ENCODE measurements at regions not wholly inside any gene's neighbourhood (a gene's known extent, or its start where the extent isn't known, plus 50 kb on each side); places are given as distances from the start of the nearest gene placed in this dataset.
"Not testable (repeated sequence)": the region's sequence is repeated elsewhere in the genome, so short reads cannot be mapped to it uniquely, and the experiment has no call there.

DNA sequence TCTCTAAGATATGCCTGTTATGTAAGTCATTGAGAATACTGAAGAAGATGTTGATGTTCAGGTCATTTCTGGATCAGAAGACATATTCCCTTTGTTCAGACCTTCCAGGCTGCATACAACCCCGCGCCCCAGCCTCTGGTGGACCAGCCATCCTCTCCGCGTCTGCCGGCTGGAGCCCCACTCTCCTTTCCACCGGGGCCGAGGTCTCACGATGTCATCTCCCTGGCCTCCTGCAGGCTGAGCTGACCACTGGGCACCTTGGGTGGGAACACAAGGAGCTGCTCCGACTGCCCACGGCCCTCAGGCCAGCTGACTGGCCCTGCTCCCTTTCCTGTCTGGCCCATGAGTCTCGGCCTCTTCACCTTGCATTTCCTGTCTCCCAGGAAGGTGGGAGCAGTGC, 124.6 kb downstream of the SHANK2 start:
- POLR2A ChIA-PET: no interaction called here
- H3K4me3 ChIP-seq (ENCODE audit: low read depth, low read length): no peak overlapping the region
- H3K4me1 ChIP-seq (ENCODE audit: control insufficient read depth, insufficient read depth, low read length): no peaks in the 10 kb centered on the region
- no peak overlapping the region for H3K27ac ChIP-seq (ENCODE audit: extremely low read depth, low read depth, low read length)
- TF ChIP-seq, protein P1, sequence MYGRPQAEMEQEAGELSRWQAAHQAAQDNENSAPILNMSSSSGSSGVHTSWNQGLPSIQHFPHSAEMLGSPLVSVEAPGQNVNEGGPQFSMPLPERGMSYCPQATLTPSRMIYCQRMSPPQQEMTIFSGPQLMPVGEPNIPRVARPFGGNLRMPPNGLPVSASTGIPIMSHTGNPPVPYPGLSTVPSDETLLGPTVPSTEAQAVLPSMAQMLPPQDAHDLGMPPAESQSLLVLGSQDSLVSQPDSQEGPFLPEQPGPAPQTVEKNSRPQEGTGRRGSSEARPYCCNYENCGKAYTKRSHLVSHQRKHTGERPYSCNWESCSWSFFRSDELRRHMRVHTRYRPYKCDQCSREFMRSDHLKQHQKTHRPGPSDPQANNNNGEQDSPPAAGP (tag by site-specific recombination; IDR thresholded peaks at IDR 0.05): no peak
- no peak for TF ChIP-seq ZNF23 (tag by site-specific recombination; IDR thresholded peaks at IDR 0.05; ENCODE audit: borderline replicate concordance)
- no peaks in the 10 kb centered on the region for H3K9me3 ChIP-seq (ENCODE audit: control insufficient read depth, insufficient read depth, low read depth, low read length)
- H3K36me3 ChIP-seq (ENCODE audit: control insufficient read depth in 2 of 2, insufficient read depth in 1 of 2, low read length in 2 of 2): no peaks in the 10 kb centered on the region
- CTCF ChIA-PET: interaction anchor here (1.4 to 1.7 kb wide), 2 partner anchors 7 to 124 kb away, joined by 3 to 5 read pairs; no protein-coding TSS in a partner anchor

DNA sequence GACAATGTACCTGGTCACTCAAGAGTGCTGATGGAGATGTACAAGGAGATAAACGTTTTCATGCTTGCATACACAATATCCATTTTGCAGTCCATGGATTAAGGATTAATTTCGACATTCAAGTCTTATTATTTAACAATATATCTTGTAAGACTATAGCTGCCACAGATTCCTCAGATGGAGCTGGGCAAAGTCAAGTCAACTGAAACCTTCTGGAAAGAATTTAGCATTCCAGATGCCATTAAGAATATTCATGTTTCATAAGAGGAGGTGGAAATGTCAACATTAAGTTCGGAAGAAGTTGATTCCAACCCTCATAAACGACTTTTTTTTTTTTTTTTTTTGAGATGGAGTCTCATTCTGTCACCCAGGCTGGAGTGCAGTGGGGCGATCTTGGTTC, 126.0 kb downstream of the SHANK2 start:
- H3K4me3 ChIP-seq (ENCODE audit: low read depth, low read length); H3K36me3 ChIP-seq (ENCODE audit: control insufficient read depth in 2 of 2, insufficient read depth in 1 of 2, low read length in 2 of 2); H3K4me1 ChIP-seq (ENCODE audit: control insufficient read depth, insufficient read depth, low read length); H3K27ac ChIP-seq (ENCODE audit: extremely low read depth, low read depth, low read length); CTCF ChIA-PET; POLR2A ChIA-PET; H3K9me3 ChIP-seq (ENCODE audit: control insufficient read depth, insufficient read depth, low read depth, low read length): not testable (repeated sequence)

- CTCF ChIA-PET: no interaction called here
- POLR2A ChIA-PET: no interaction called here
These were observed 127.2 kb downstream of the SHANK2 start for GRCh38 chr11:71125150-71125549.

More at GRCh38 chr11:71125150-71125549, 127.2 kb downstream of the SHANK2 start:
- Histone ChIP-seq H3K4me3 (ENCODE audit: low read depth, low read length) (no peak overlapping the region), H3K9me3 (ENCODE audit: control insufficient read depth, insufficient read depth, low read depth, low read length) (no peaks in the 10 kb centered on the region), H3K27ac (ENCODE audit: extremely low read depth, low read depth, low read length) (no peak overlapping the region), H3K4me1 (ENCODE audit: control insufficient read depth, insufficient read depth, low read length) (no peaks in the 10 kb centered on the region), H3K36me3 (ENCODE audit: control insufficient read depth in 2 of 2, insufficient read depth in 1 of 2, low read length in 2 of 2) (no peaks in the 10 kb centered on the region)
- TF ChIP-seq, protein P2, sequence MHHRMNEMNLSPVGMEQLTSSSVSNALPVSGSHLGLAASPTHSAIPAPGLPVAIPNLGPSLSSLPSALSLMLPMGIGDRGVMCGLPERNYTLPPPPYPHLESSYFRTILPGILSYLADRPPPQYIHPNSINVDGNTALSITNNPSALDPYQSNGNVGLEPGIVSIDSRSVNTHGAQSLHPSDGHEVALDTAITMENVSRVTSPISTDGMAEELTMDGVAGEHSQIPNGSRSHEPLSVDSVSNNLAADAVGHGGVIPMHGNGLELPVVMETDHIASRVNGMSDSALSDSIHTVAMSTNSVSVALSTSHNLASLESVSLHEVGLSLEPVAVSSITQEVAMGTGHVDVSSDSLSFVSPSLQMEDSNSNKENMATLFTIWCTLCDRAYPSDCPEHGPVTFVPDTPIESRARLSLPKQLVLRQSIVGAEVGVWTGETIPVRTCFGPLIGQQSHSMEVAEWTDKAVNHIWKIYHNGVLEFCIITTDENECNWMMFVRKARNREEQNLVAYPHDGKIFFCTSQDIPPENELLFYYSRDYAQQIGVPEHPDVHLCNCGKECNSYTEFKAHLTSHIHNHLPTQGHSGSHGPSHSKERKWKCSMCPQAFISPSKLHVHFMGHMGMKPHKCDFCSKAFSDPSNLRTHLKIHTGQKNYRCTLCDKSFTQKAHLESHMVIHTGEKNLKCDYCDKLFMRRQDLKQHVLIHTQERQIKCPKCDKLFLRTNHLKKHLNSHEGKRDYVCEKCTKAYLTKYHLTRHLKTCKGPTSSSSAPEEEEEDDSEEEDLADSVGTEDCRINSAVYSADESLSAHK (tag by site-specific recombination; IDR thresholded peaks at IDR 0.05): no peak
- TF ChIP-seq ZBTB17 (tag by site-specific recombination; IDR thresholded peaks at IDR 0.05): no peak
- TF ChIP-seq, protein P3, sequence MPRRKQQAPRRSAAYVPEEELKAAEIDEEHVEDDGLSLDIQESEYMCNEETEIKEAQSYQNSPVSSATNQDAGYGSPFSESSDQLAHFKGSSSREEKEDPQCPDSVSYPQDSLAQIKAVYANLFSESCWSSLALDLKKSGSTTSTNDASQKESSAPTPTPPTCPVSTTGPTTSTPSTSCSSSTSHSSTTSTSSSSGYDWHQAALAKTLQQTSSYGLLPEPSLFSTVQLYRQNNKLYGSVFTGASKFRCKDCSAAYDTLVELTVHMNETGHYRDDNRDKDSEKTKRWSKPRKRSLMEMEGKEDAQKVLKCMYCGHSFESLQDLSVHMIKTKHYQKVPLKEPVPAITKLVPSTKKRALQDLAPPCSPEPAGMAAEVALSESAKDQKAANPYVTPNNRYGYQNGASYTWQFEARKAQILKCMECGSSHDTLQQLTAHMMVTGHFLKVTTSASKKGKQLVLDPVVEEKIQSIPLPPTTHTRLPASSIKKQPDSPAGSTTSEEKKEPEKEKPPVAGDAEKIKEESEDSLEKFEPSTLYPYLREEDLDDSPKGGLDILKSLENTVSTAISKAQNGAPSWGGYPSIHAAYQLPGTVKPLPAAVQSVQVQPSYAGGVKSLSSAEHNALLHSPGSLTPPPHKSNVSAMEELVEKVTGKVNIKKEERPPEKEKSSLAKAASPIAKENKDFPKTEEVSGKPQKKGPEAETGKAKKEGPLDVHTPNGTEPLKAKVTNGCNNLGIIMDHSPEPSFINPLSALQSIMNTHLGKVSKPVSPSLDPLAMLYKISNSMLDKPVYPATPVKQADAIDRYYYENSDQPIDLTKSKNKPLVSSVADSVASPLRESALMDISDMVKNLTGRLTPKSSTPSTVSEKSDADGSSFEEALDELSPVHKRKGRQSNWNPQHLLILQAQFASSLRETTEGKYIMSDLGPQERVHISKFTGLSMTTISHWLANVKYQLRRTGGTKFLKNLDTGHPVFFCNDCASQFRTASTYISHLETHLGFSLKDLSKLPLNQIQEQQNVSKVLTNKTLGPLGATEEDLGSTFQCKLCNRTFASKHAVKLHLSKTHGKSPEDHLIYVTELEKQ (tag by site-specific recombination; IDR thresholded peaks at IDR 0.05; ENCODE audit: borderline replicate concordance): no peak
- TF ChIP-seq ZNF266 (tag by site-specific recombination; IDR thresholded peaks at IDR 0.05; ENCODE audit: low read depth): no peak
- no peak for TF ChIP-seq HOXC10 (CRISPR knock-in tag; IDR thresholded peaks at IDR 0.05)
- no peak for TF ChIP-seq ZNF211 (tag by site-specific recombination; IDR thresholded peaks at IDR 0.05; ENCODE audit: low read depth)
- no peak for TF ChIP-seq ZSCAN5A (tag by site-specific recombination; IDR thresholded peaks at IDR 0.05)
- no peak for TF ChIP-seq ZNF10 (tag by site-specific recombination; IDR thresholded peaks at IDR 0.05)
- TF ChIP-seq GFI1B (tag by site-specific recombination; IDR thresholded peaks at IDR 0.05): no peak
- no peak for TF ChIP-seq HOXA7 (CRISPR knock-in tag; IDR thresholded peaks at IDR 0.05; ENCODE audit: borderline replicate concordance)
- TF ChIP-seq ZNF24 (tag by site-specific recombination; IDR thresholded peaks at IDR 0.05): no peak

Data from HEK293 (cell line).